CD4-positive, alpha-beta memory T cell (primary cell): ENCODE measurements at regions not wholly inside any gene's neighbourhood (a gene's known extent, or its start where the extent isn't known, plus 50 kb on each side); places are given as distances from the start of the nearest gene placed in this dataset.
"Not testable (repeated sequence)": the region's sequence is repeated elsewhere in the genome, so short reads cannot be mapped to it uniquely, and the experiment has no call there.

Experiments used
- CTCF ChIA-PET: fragments of 350-600 bp; sonication (Branson Sonifier 250); formaldehyde crosslinking; loops from one replicate; lab custom pipeline; 2021; ENCODE audit warnings: inconsistent platforms; ENCODE audit not compliant: partially characterized antibody; lab: Charles Lee
- POLR2A ChIA-PET: fragments of 350-600 bp; sonication (Branson Sonifier 250); formaldehyde crosslinking; loops from one replicate; lab custom pipeline; 2021; ENCODE audit not compliant: partially characterized antibody; lab: Charles Lee
- DNase-seq, 5 donors: peaks; one replicate each; pipeline versions ENCODE4 v3.0.0 to v3.0.0-alpha.2; 2020 to 2022; ENCODE audit warnings: mixed read lengths in 1 of 5
- H3K27ac ChIP-seq: one replicate; pipeline ENCODE4 v1.7.0; 2013; ENCODE audit warnings: low read depth, low read length
- H3K27me3 ChIP-seq: 2 replicates; pipeline ENCODE4 v1.7.0; 2013; ENCODE audit warnings: mild to moderate bottlenecking, low read length, moderate library complexity; ENCODE audit not compliant: insufficient read depth
- H3K36me3 ChIP-seq: 2 replicates; pipeline ENCODE4 v1.7.0; 2013; ENCODE audit warnings: mild to moderate bottlenecking, low read length, moderate library complexity; ENCODE audit not compliant: insufficient read depth
- H3K4me1 ChIP-seq: 2 replicates; pipeline ENCODE4 v1.7.0; 2013; ENCODE audit warnings: mild to moderate bottlenecking, low read length, moderate library complexity; ENCODE audit not compliant: insufficient read depth
- H3K4me3 ChIP-seq, 2 donors: one replicate each; pipeline ENCODE4 v1.7.0; 2013; ENCODE audit warnings: low read length in 2 of 2, mild to moderate bottlenecking in 1 of 2
- H3K9me3 ChIP-seq, 2 donors: one replicate each; pipeline ENCODE4 v1.7.0; 2013; ENCODE audit warnings: low read length in 2 of 2, control low read depth in 1 of 2; ENCODE audit not compliant: control insufficient read depth in 1 of 2
- H3K27ac Mint-ChIP-seq, 7 donors: one replicate each; pipeline ENCODE4 v1.8.0; 2020 to 2021; ENCODE audit warnings: mixed read lengths in 7 of 7, mild to moderate bottlenecking in 6 of 7, inconsistent platforms in 3 of 7, moderate library complexity in 3 of 7
- H3K27me3 Mint-ChIP-seq, 2 donors: one replicate each; pipeline ENCODE4 v1.8.0; 2020 to 2021; ENCODE audit warnings: mixed read lengths in 2 of 2
- H3K36me3 Mint-ChIP-seq, 2 donors: one replicate each; pipeline ENCODE4 v1.8.0; 2020 to 2021; ENCODE audit warnings: mixed read lengths in 2 of 2, inconsistent platforms in 1 of 2, mild to moderate bottlenecking in 1 of 2
- H3K4me1 Mint-ChIP-seq, 4 donors: one replicate each; pipeline ENCODE4 v1.8.0; 2020 to 2021; ENCODE audit warnings: mixed read lengths in 4 of 4, mild to moderate bottlenecking in 1 of 4
- H3K4me3 Mint-ChIP-seq, 8 donors: one replicate each; pipeline ENCODE4 v1.8.0; 2020 to 2021; ENCODE audit warnings: mixed read lengths in 8 of 8, mild to moderate bottlenecking in 7 of 8, moderate library complexity in 6 of 8, inconsistent platforms in 3 of 8
- H3K9me3 Mint-ChIP-seq, 8 donors: one replicate each; pipeline ENCODE4 v1.8.0; 2020 to 2021; ENCODE audit warnings: mixed read lengths in 8 of 8, mild to moderate bottlenecking in 5 of 8, inconsistent platforms in 3 of 8, moderate library complexity in 1 of 8
- intact Hi-C: fragments of 100-400 bp; cut with micrococcal nuclease; formaldehyde crosslinking; loops from one replicate; pipeline ENCODE4 v1.15.1; 2023

GRCh38 chr15:81923561-81924350 lies 122.1 kb downstream of the MEX3B start:
- Mint-ChIP-seq H3K4me3 (no peak overlapping the region), H3K9me3 (peaks cover 5 to 22% (median 18%) of the 10 kb centered on the region in 8 donors), H3K4me1 (no peaks in the 10 kb centered on the region), H3K36me3 (peaks cover 0 to 4% of the 10 kb centered on the region in 2 donors), H3K27me3 (peaks cover 6 to 7% of the 10 kb centered on the region in 2 donors), H3K27ac (peak overlapping the region in 1 of 7 donors; percentile 8)
- no peaks in the 10 kb centered on the region for H3K36me3 ChIP-seq
- no peaks in the 10 kb centered on the region for H3K4me1 ChIP-seq
- no peaks in the 10 kb centered on the region for H3K27me3 ChIP-seq
- ChIA-PET POLR2A (no interaction called here), CTCF (no interaction called here)
- no peaks in the 10 kb centered on the region for H3K9me3 ChIP-seq
- intact Hi-C loops, result no loop called here
- no peak for DNase-seq
- H3K27ac ChIP-seq, result no peak overlapping the region
- H3K4me3 ChIP-seq, result no peak overlapping the region

GRCh38 chr15:81922143-81922542 lies 123.7 kb downstream of the MEX3B start:
- POLR2A ChIA-PET, result no interaction called here
- CTCF ChIA-PET, result no interaction called here

GRCh38 chr15:81921163-81921562 lies 124.7 kb downstream of the MEX3B start:
- no peak overlapping the region for H3K27ac Mint-ChIP-seq
- DNase-seq, result no peak
- ChIA-PET POLR2A (no interaction called here), CTCF (no interaction called here)
- Histone ChIP-seq H3K27me3 (no peaks in the 10 kb centered on the region), H3K4me1 (no peaks in the 10 kb centered on the region), H3K4me3 (no peak overlapping the region), H3K9me3 (no peaks in the 10 kb centered on the region), H3K36me3 (no peaks in the 10 kb centered on the region), H3K27ac (no peak overlapping the region)
- H3K36me3 Mint-ChIP-seq, result peaks cover 0 to 5% of the 10 kb centered on the region in 2 donors
- H3K27me3 Mint-ChIP-seq, result peaks cover 6 to 7% of the 10 kb centered on the region in 2 donors
- no peaks in the 10 kb centered on the region for H3K4me1 Mint-ChIP-seq
- intact Hi-C loops, result no loop called here
- H3K9me3 Mint-ChIP-seq, result peaks cover 5 to 35% (median 26%) of the 10 kb centered on the region in 8 donors
- H3K4me3 Mint-ChIP-seq, result no peak overlapping the region

More at GRCh38 chr15:81922143-81922542, 123.7 kb downstream of the MEX3B start:
- no peaks in the 10 kb centered on the region for H3K9me3 ChIP-seq
- Mint-ChIP-seq H3K9me3 (peaks cover 5 to 34% (median 26%) of the 10 kb centered on the region in 8 donors), H3K36me3 (peaks cover 0 to 5% of the 10 kb centered on the region in 2 donors), H3K27me3 (peaks cover 6 to 7% of the 10 kb centered on the region in 2 donors), H3K4me3 (no peak overlapping the region), H3K27ac (no peak overlapping the region), H3K4me1 (no peaks in the 10 kb centered on the region)
- H3K4me1 ChIP-seq, result no peaks in the 10 kb centered on the region
- intact Hi-C loops, result no loop called here
- H3K27me3 ChIP-seq, result no peaks in the 10 kb centered on the region
- H3K4me3 ChIP-seq, result no peak overlapping the region
- no peak overlapping the region for H3K27ac ChIP-seq
- DNase-seq, result no peak
- no peaks in the 10 kb centered on the region for H3K36me3 ChIP-seq

GRCh38 chr15:81918767-81919166 lies 127.1 kb downstream of the MEX3B start:
- POLR2A ChIA-PET, H3K27me3 ChIP-seq, H3K27ac Mint-ChIP-seq, DNase-seq, H3K27me3 Mint-ChIP-seq, H3K4me1 ChIP-seq, H3K4me3 Mint-ChIP-seq, H3K9me3 ChIP-seq, H3K36me3 ChIP-seq, H3K27ac ChIP-seq, intact Hi-C loops, CTCF ChIA-PET, H3K36me3 Mint-ChIP-seq, H3K4me3 ChIP-seq, H3K4me1 Mint-ChIP-seq: not testable (repeated sequence)
- peaks cover 5 to 35% (median 26%) of the 10 kb centered on the region in 8 donors for H3K9me3 Mint-ChIP-seq

- no peaks in the 10 kb centered on the region for H3K4me1 Mint-ChIP-seq
- ChIA-PET CTCF (no interaction called here), POLR2A (no interaction called here)
- H3K27ac Mint-ChIP-seq, result no peak overlapping the region
- H3K4me3 Mint-ChIP-seq, result no peak overlapping the region
- H3K9me3 Mint-ChIP-seq, result peaks cover 5 to 35% (median 26%) of the 10 kb centered on the region in 8 donors
- H3K9me3 ChIP-seq, result no peaks in the 10 kb centered on the region
- intact Hi-C loops, result no loop called here
- no peak overlapping the region for H3K27ac ChIP-seq
- DNase-seq, result no peak
- H3K27me3 ChIP-seq, result no peaks in the 10 kb centered on the region
- no peaks in the 10 kb centered on the region for H3K36me3 ChIP-seq
- no peaks in the 10 kb centered on the region for H3K4me1 ChIP-seq
- no peak overlapping the region for H3K4me3 ChIP-seq
- no peaks in the 10 kb centered on the region for H3K27me3 Mint-ChIP-seq
- H3K36me3 Mint-ChIP-seq, result peaks cover 0 to 5% of the 10 kb centered on the region in 2 donors
Measured at GRCh38 chr15:81916451-81916850, 129.4 kb downstream of the MEX3B start.

- Histone ChIP-seq H3K4me3 (no peak overlapping the region), H3K9me3 (no peaks in the 10 kb centered on the region), H3K27me3 (no peaks in the 10 kb centered on the region), H3K36me3 (no peaks in the 10 kb centered on the region), H3K27ac (no peak overlapping the region), H3K4me1 (no peaks in the 10 kb centered on the region)
- no peak overlapping the region for H3K4me3 Mint-ChIP-seq
- H3K27ac Mint-ChIP-seq, result no peak overlapping the region
- H3K9me3 Mint-ChIP-seq, result peaks cover 3 to 33% (median 22%) of the 10 kb centered on the region in 8 donors
- no peaks in the 10 kb centered on the region for H3K27me3 Mint-ChIP-seq
- DNase-seq, result no peak
- peaks cover 0 to 5% of the 10 kb centered on the region in 2 donors for H3K36me3 Mint-ChIP-seq
- ChIA-PET POLR2A (no interaction called here), CTCF (no interaction called here)
- no peaks in the 10 kb centered on the region for H3K4me1 Mint-ChIP-seq
- intact Hi-C loops, result no loop called here
Measured at GRCh38 chr15:81915990-81916389, 129.8 kb downstream of the MEX3B start.

- no peak overlapping the region for H3K4me3 Mint-ChIP-seq
Measured at GRCh38 chr15:81914734-81915256, 131.0 kb downstream of the MEX3B start.

More at GRCh38 chr15:81914734-81915256, 131.0 kb downstream of the MEX3B start:
- no peaks in the 10 kb centered on the region for H3K4me1 ChIP-seq
- H3K36me3 ChIP-seq, result no peaks in the 10 kb centered on the region
- no peak overlapping the region for H3K27ac ChIP-seq
- H3K27me3 ChIP-seq, result no peaks in the 10 kb centered on the region
- Mint-ChIP-seq H3K27me3 (no peaks in the 10 kb centered on the region), H3K36me3 (peaks cover 0 to 2% of the 10 kb centered on the region in 2 donors), H3K4me1 (no peaks in the 10 kb centered on the region), H3K9me3 (peaks cover 0 to 23% (median 13%) of the 10 kb centered on the region in 8 donors), H3K27ac (no peak overlapping the region)
- H3K4me3 ChIP-seq, result no peak overlapping the region
- H3K9me3 ChIP-seq, result no peaks in the 10 kb centered on the region
- ChIA-PET CTCF (no interaction called here), POLR2A (no interaction called here)
- intact Hi-C loops, result no loop called here
- no peak for DNase-seq
